ENCODE measurements at regions not wholly inside any gene's neighbourhood (a gene's known extent, or its start where the extent isn't known, plus 50 kb on each side); places are given as distances from the start of the nearest gene placed in this dataset.

DNA sequence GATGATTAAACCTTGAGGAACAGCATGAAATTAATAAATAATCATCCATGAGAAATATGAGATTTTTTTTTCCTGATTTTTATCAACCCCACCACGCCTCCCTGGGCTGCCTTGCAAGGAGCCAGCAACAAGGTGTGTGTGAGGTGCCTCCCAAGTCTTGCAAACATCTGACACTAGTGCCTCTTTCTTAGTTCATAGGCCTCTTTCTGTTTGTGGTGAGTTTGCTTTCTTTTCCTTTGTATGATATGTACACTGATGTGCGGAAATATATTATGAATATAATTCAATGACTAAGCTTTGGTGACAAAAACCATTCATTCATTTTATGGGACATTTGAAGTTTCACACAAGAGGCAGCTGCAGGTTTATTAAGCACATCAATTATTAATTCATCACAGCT is 63.2 kb upstream of the SYNDIG1 start:
- H3K36me3 ChIP-seq (ENCODE audit: insufficient read depth, low read length, poor library complexity, severe bottlenecking) = no peaks in the 10 kb centered on the region
- H3K27me3 ChIP-seq (replicated peaks; ENCODE audit: insufficient read depth, low read depth, low read length, poor library complexity) = no peaks in the 10 kb centered on the region
- ChIA-PET CTCF (no interaction called here), POLR2A (ENCODE audit: low non-redundant PET) (no interaction called here)
- BruUV-seq (replicated peaks) = no TSS peak
- no peak overlapping the region for H3K4me3 ChIP-seq (ENCODE audit: low read depth, low read length, poor library complexity, severe bottlenecking)
- DNase-seq (ENCODE audit: low spot score) = no peak
- intact Hi-C loops (cut with micrococcal nuclease; ENCODE audit: unreplicated experiment) = no loop called here
- no peak overlapping the region for H3K27ac ChIP-seq (ENCODE audit: low read depth, low read length, poor library complexity, severe bottlenecking)
- no peak for TF ChIP-seq EZH2 (IDR thresholded peaks at IDR 0.05; ENCODE audit: borderline replicate concordance, low read depth, low read length, poor library complexity, severe bottlenecking)
- TF ChIP-seq CTCF (conservative IDR thresholded peaks at IDR 0.05; ENCODE audit: low read depth, low read length) = no peak
- no peaks in the 10 kb centered on the region for H3K4me1 ChIP-seq (ENCODE audit: insufficient read depth, low read length, poor library complexity, severe bottlenecking)
- H3K9me3 ChIP-seq (ENCODE audit: low read depth, low read length, poor library complexity, severe bottlenecking) = no peaks in the 10 kb centered on the region

- Histone ChIP-seq H3K27me3 (replicated peaks; ENCODE audit: insufficient read depth, low read depth, low read length, poor library complexity) (no peaks in the 10 kb centered on the region), H3K27ac (ENCODE audit: low read depth, low read length, poor library complexity, severe bottlenecking) (no peak overlapping the region), H3K9me3 (ENCODE audit: low read depth, low read length, poor library complexity, severe bottlenecking) (no peaks in the 10 kb centered on the region), H3K4me1 (ENCODE audit: insufficient read depth, low read length, poor library complexity, severe bottlenecking) (no peaks in the 10 kb centered on the region), H3K36me3 (ENCODE audit: insufficient read depth, low read length, poor library complexity, severe bottlenecking) (no peaks in the 10 kb centered on the region), H3K4me3 (ENCODE audit: low read depth, low read length, poor library complexity, severe bottlenecking) (no peak overlapping the region)
- ChIA-PET CTCF (no interaction called here), POLR2A (ENCODE audit: low non-redundant PET) (no interaction called here)
- DNase-seq (ENCODE audit: low spot score) = no peak
- no TSS peak for BruUV-seq (replicated peaks)
- TF ChIP-seq CTCF (conservative IDR thresholded peaks at IDR 0.05; ENCODE audit: low read depth, low read length) (no peak), EZH2 (IDR thresholded peaks at IDR 0.05; ENCODE audit: borderline replicate concordance, low read depth, low read length, poor library complexity, severe bottlenecking) (no peak)
- intact Hi-C loops (cut with micrococcal nuclease; ENCODE audit: unreplicated experiment) = no loop called here
Observed at GRCh38 chr20:24405810-24406209, 63.6 kb upstream of the SYNDIG1 start.

DNA sequence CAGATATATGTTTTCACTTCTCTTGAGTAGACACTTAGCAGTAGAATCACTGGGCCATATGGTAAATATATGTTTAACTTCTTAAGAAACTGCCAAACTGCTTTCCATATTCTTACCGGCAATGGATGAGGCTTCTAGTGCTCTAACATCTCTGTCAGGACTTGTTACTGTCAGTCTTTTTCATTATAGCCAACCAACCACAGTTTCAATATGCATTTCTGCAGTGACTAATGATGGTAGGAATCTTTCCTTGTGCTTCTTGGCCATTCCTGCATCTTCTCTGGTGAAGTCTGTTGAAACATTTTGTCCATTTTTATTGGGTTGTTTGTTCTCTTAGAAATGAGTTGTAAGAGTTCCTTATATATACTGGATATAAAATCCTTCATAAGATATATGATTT is 66.0 kb upstream of the SYNDIG1 start:
- H3K36me3 ChIP-seq (ENCODE audit: insufficient read depth, low read length, poor library complexity, severe bottlenecking) = no peaks in the 10 kb centered on the region
- DNase-seq (ENCODE audit: low spot score) = no peak
- H3K27ac ChIP-seq (ENCODE audit: low read depth, low read length, poor library complexity, severe bottlenecking) = no peak overlapping the region
- ChIA-PET CTCF (no interaction called here), POLR2A (ENCODE audit: low non-redundant PET) (no interaction called here)
- no TSS peak for BruUV-seq (replicated peaks)
- H3K4me3 ChIP-seq (ENCODE audit: low read depth, low read length, poor library complexity, severe bottlenecking) = no peak overlapping the region
- H3K27me3 ChIP-seq (replicated peaks; ENCODE audit: insufficient read depth, low read depth, low read length, poor library complexity) = no peaks in the 10 kb centered on the region
- H3K9me3 ChIP-seq (ENCODE audit: low read depth, low read length, poor library complexity, severe bottlenecking) = no peaks in the 10 kb centered on the region
- intact Hi-C loops (cut with micrococcal nuclease; ENCODE audit: unreplicated experiment) = no loop called here
- no peaks in the 10 kb centered on the region for H3K4me1 ChIP-seq (ENCODE audit: insufficient read depth, low read length, poor library complexity, severe bottlenecking)
- no peak for TF ChIP-seq EZH2 (IDR thresholded peaks at IDR 0.05; ENCODE audit: borderline replicate concordance, low read depth, low read length, poor library complexity, severe bottlenecking)
- TF ChIP-seq CTCF (conservative IDR thresholded peaks at IDR 0.05; ENCODE audit: low read depth, low read length) = no peak

All from A673 (cell line).